ENCODE measurements at regions not wholly inside any gene's neighbourhood (a gene's known extent, or its start where the extent isn't known, plus 50 kb on each side); places are given as distances from the start of the nearest gene placed in this dataset.

DNA sequence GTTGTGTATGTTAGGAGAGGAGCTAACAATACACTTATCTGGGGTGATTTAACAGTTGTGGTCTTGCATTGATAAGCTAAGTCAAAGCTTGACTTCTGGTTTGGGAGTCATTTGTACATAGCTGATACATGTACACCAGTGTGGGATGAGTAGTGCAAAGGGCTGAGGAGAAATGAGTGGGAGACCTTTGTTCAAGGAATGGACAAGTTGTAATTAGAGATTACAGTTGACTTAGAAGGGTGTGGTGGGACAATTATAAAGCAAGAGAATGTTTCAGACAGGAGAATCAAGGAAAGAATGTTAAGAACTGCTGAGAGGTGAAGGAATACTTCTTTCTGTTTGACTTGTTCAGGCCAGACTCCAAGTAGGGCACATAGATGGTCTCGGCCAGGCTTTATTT is 209.7 kb upstream of the STEAP4 start:
- no peak overlapping the region for H3K27ac ChIP-seq (ENCODE audit: insufficient read length, low read depth, low read length)
- H3K27me3 Mint-ChIP-seq (ENCODE audit: low read depth) = no peaks in the 10 kb centered on the region
- H2BK20ac ChIP-seq (ENCODE audit: low read depth, low read length, poor library complexity, severe bottlenecking) = no peak overlapping the region
- H3K9ac ChIP-seq (ENCODE audit: extremely low read depth, insufficient read length, low read length) = no peak overlapping the region
- DNase-seq = no peak
- H3K56ac ChIP-seq (ENCODE audit: insufficient read length, low read depth, low read length) = no peak overlapping the region
- no peak overlapping the region for H2BK12ac ChIP-seq (ENCODE audit: insufficient read length, low read depth, low read length)
- no peaks in the 10 kb centered on the region; a peak in 1 of 5 replicates for H3K9me3 Mint-ChIP-seq
- H3T11ph ChIP-seq (ENCODE audit: low read length) = no peak overlapping the region
- no peak overlapping the region for H4K5ac ChIP-seq (ENCODE audit: insufficient read length, low read depth, low read length)
- H3K23ac ChIP-seq (ENCODE audit: insufficient read length, low read depth, low read length) = no peak overlapping the region
- H3K27me3 ChIP-seq (ENCODE audit: insufficient read depth, low read length) = no peaks in the 10 kb centered on the region
- no peak overlapping the region for H4K91ac ChIP-seq (ENCODE audit: insufficient read length, low read depth, low read length)
- no peak overlapping the region for H3K4ac ChIP-seq (ENCODE audit: low read depth, low read length)
- H3K18ac ChIP-seq (ENCODE audit: insufficient read length, low read depth, low read length) = no peak overlapping the region
- H2BK15ac ChIP-seq (ENCODE audit: low read depth, low read length) = no peak overlapping the region
- H3K4me3 Mint-ChIP-seq = no peak overlapping the region
- H3K14ac ChIP-seq (ENCODE audit: insufficient read depth, low read length) = no peak overlapping the region
- H3K27ac Mint-ChIP-seq = no peak overlapping the region
- no peaks in the 10 kb centered on the region for H3K23me2 ChIP-seq (ENCODE audit: insufficient read length, low read depth, low read length, poor library complexity, severe bottlenecking)
- no peaks in the 10 kb centered on the region for H4K20me1 ChIP-seq (ENCODE audit: control insufficient read depth, insufficient read depth, insufficient read length)
- no peak overlapping the region for H2BK120ac ChIP-seq (ENCODE audit: low read depth, low read length, poor library complexity, severe bottlenecking)
- H3K4me1 Mint-ChIP-seq = no peaks in the 10 kb centered on the region
- no peak overlapping the region for H2AK5ac ChIP-seq (ENCODE audit: insufficient read length, low read length)
- H3K4me1 ChIP-seq (ENCODE audit: insufficient read depth, low read length) = no peaks in the 10 kb centered on the region
- no peak overlapping the region for H3K4me2 ChIP-seq (ENCODE audit: insufficient read depth, insufficient read length, low read length)
- H2AFZ ChIP-seq (ENCODE audit: low read length) = no peak overlapping the region
- no CpG with 5 or more reads among the region's 1 CpG for WGBS (ENCODE audit: extremely low coverage, insufficient read length, low lambda C conversion rate)
- no peaks in the 10 kb centered on the region for H3K79me1 ChIP-seq (ENCODE audit: insufficient read depth, low read depth, low read length, poor library complexity, severe bottlenecking)
- TF ChIP-seq, protein P1, sequence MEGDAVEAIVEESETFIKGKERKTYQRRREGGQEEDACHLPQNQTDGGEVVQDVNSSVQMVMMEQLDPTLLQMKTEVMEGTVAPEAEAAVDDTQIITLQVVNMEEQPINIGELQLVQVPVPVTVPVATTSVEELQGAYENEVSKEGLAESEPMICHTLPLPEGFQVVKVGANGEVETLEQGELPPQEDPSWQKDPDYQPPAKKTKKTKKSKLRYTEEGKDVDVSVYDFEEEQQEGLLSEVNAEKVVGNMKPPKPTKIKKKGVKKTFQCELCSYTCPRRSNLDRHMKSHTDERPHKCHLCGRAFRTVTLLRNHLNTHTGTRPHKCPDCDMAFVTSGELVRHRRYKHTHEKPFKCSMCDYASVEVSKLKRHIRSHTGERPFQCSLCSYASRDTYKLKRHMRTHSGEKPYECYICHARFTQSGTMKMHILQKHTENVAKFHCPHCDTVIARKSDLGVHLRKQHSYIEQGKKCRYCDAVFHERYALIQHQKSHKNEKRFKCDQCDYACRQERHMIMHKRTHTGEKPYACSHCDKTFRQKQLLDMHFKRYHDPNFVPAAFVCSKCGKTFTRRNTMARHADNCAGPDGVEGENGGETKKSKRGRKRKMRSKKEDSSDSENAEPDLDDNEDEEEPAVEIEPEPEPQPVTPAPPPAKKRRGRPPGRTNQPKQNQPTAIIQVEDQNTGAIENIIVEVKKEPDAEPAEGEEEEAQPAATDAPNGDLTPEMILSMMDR (conservative IDR thresholded peaks at IDR 0.05) = no peak
- no peak overlapping the region for H2BK5ac ChIP-seq (ENCODE audit: insufficient read length, low read length)
- H4K8ac ChIP-seq (replicated peaks; ENCODE audit: insufficient read length, low read depth, low read length) = no peak overlapping the region
- H3K79me2 ChIP-seq (ENCODE audit: insufficient read depth, low read length) = no peaks in the 10 kb centered on the region
- H3K36me3 Mint-ChIP-seq (ENCODE audit: insufficient read depth in 1 of 3, low read depth in 3 of 3) = no peaks in the 10 kb centered on the region
- H3K9me3 ChIP-seq (ENCODE audit: control insufficient read depth, low read depth, low read length) = no peaks in the 10 kb centered on the region
